Activated B cell treated with CpG ODN at 0.5 μM for 24 hours (primary cell): ENCODE measurements at regions not wholly inside any gene's neighbourhood (a gene's known extent, or its start where the extent isn't known, plus 50 kb on each side); places are given as distances from the start of the nearest gene placed in this dataset.

ENCODE experiments used
- ATAC-seq: fragments of 200-7000 bp; cut with Tn5 transposase; one replicate; pipeline ENCODE4 v1.10.0; 2021; ENCODE audit warnings: low read depth, mild to moderate bottlenecking, moderate library complexity
- CTCF ChIA-PET: fragments of 350-600 bp; sonication (Branson Sonifier 250); formaldehyde crosslinking; loops from one replicate; lab custom pipeline; 2021; ENCODE audit warnings: antibody characterized with exemption; lab: Charles Lee
- POLR2A ChIA-PET: fragments of 350-600 bp; sonication (Branson Sonifier 250); formaldehyde crosslinking; loops from one replicate; lab custom pipeline; 2021; ENCODE audit warnings: antibody characterized with exemption; lab: Charles Lee
- DNase-seq: peaks from one replicate; pipeline ENCODE4 v3.0.0; 2022
- H3K27ac Mint-ChIP-seq: one replicate; pipeline ENCODE4 v1.8.0; 2020; ENCODE audit warnings: mixed read lengths
- H3K27me3 Mint-ChIP-seq: one replicate; pipeline ENCODE4 v1.8.0; 2021; ENCODE audit warnings: mixed read lengths
- H3K36me3 Mint-ChIP-seq: one replicate; pipeline ENCODE4 v1.8.0; 2021; ENCODE audit warnings: low read depth, mixed read lengths
- H3K4me1 Mint-ChIP-seq: one replicate; pipeline ENCODE4 v1.8.0; 2021; ENCODE audit warnings: mixed read lengths
- H3K4me3 Mint-ChIP-seq: one replicate; pipeline ENCODE4 v1.8.0; 2020; ENCODE audit warnings: mild to moderate bottlenecking, mixed read lengths
- H3K9me3 Mint-ChIP-seq: one replicate; pipeline ENCODE4 v1.8.0; 2020; ENCODE audit warnings: mixed read lengths
- CTCF ChIP-seq: fragments of 200-600 bp; IDR thresholded peaks from one replicate; pipeline ENCODE4 v1.8.0; 2022; ENCODE audit warnings: antibody characterized with exemption, mild to moderate bottlenecking
- intact Hi-C: fragments of 100-400 bp; cut with micrococcal nuclease; formaldehyde crosslinking; loops from one replicate; pipeline ENCODE4 v1.15.1; 2024

- Mint-ChIP-seq H3K4me1 (no peaks in the 10 kb centered on the region), H3K9me3 (peaks cover 3% of the 10 kb centered on the region), H3K36me3 (no peaks in the 10 kb centered on the region), H3K27ac (no peak overlapping the region), H3K4me3 (no peak overlapping the region), H3K27me3 (no peaks in the 10 kb centered on the region)
- intact Hi-C loops: no loop called here
- no peak for TF ChIP-seq CTCF
- no peak for DNase-seq
- ChIA-PET POLR2A (no interaction called here), CTCF (no interaction called here)
- ATAC-seq: no peak
These were observed 698.6 kb downstream of the SORCS3 start for GRCh38 chr10:105339669-105340068.

GRCh38 chr10:105328503-105329133 is 687.5 kb downstream of the SORCS3 start:
- CTCF ChIA-PET: no interaction called here
- Mint-ChIP-seq H3K27me3 (no peaks in the 10 kb centered on the region), H3K9me3 (peaks cover 4% of the 10 kb centered on the region), H3K27ac (no peak overlapping the region), H3K4me1 (no peaks in the 10 kb centered on the region), H3K36me3 (no peaks in the 10 kb centered on the region), H3K4me3 (no peak overlapping the region)
- no peak for DNase-seq
- POLR2A ChIA-PET: no interaction called here
- no peak for ATAC-seq
- TF ChIP-seq CTCF: no peak
- intact Hi-C loops: no loop called here
